HG02623 (cell line): ENCODE measurements at regions not wholly inside any gene's neighbourhood (a gene's known extent, or its start where the extent isn't known, plus 50 kb on each side); places are given as distances from the start of the nearest gene placed in this dataset.
"Not testable (repeated sequence)": the region's sequence is repeated elsewhere in the genome, so short reads cannot be mapped to it uniquely, and the experiment has no call there.

Experiments
- ATAC-seq: cut with Tn5 transposase; IDR thresholded peaks from one replicate; pipeline ENCODE4 v1.9.1; 2021; ENCODE audit warnings: moderate library complexity; ENCODE audit not compliant: unreplicated experiment

GRCh38 chr20:7151676-7152470, 384.4 kb downstream of the BMP2 start:
- ATAC-seq, result no peak

- ATAC-seq, result no peak
Observed at GRCh38 chr20:7155282-7155681, 387.8 kb downstream of the BMP2 start.

- no peak for ATAC-seq
Observed at GRCh38 chr20:7155794-7156193, 388.3 kb downstream of the BMP2 start.

GRCh38 chr20:7159903-7160302, 392.4 kb downstream of the BMP2 start:
- no peak for ATAC-seq

- no peak for ATAC-seq
Observed at GRCh38 chr20:7161690-7162089, 394.2 kb downstream of the BMP2 start.

GRCh38 chr20:7171911-7172310, 404.4 kb downstream of the BMP2 start:
- no peak for ATAC-seq

GRCh38 chr20:7174554-7174953, 407.1 kb downstream of the BMP2 start:
- ATAC-seq, result no peak

- ATAC-seq, result not testable (repeated sequence)
Observed at GRCh38 chr20:7175827-7176226, 408.3 kb downstream of the BMP2 start.

GRCh38 chr20:7178004-7178403, 410.5 kb downstream of the BMP2 start:
- ATAC-seq, result no peak

- ATAC-seq, result no peak
Observed at GRCh38 chr20:7180256-7181045, 413.0 kb downstream of the BMP2 start.

GRCh38 chr20:7189231-7189630, 421.7 kb downstream of the BMP2 start:
- ATAC-seq, result no peak

GRCh38 chr20:7193681-7194080, 426.2 kb downstream of the BMP2 start:
- no peak for ATAC-seq

GRCh38 chr20:7195704-7196103, 428.2 kb downstream of the BMP2 start:
- no peak for ATAC-seq

GRCh38 chr20:7196481-7196880, 429.0 kb downstream of the BMP2 start:
- no peak for ATAC-seq

- ATAC-seq, result no peak
Observed at GRCh38 chr20:7199861-7200260, 432.4 kb downstream of the BMP2 start.

GRCh38 chr20:7207186-7207798, 439.8 kb downstream of the BMP2 start:
- ATAC-seq, result no peak

GRCh38 chr20:7210910-7211309, 443.4 kb downstream of the BMP2 start:
- ATAC-seq, result no peak

- ATAC-seq, result no peak
Observed at GRCh38 chr20:7214081-7214740, 446.7 kb downstream of the BMP2 start.

GRCh38 chr20:7217606-7218005, 450.1 kb downstream of the BMP2 start:
- no peak for ATAC-seq

- ATAC-seq, result no peak
Observed at GRCh38 chr20:7220755-7221154, 453.3 kb downstream of the BMP2 start.

GRCh38 chr20:7226156-7226555, 458.7 kb downstream of the BMP2 start:
- ATAC-seq, result no peak
